ENCODE measurements at regions not wholly inside any gene's neighbourhood (a gene's known extent, or its start where the extent isn't known, plus 50 kb on each side); places are given as distances from the start of the nearest gene placed in this dataset.
"Not testable (repeated sequence)": the region's sequence is repeated elsewhere in the genome, so short reads cannot be mapped to it uniquely, and the experiment has no call there.

- TF ChIP-seq, protein P1, sequence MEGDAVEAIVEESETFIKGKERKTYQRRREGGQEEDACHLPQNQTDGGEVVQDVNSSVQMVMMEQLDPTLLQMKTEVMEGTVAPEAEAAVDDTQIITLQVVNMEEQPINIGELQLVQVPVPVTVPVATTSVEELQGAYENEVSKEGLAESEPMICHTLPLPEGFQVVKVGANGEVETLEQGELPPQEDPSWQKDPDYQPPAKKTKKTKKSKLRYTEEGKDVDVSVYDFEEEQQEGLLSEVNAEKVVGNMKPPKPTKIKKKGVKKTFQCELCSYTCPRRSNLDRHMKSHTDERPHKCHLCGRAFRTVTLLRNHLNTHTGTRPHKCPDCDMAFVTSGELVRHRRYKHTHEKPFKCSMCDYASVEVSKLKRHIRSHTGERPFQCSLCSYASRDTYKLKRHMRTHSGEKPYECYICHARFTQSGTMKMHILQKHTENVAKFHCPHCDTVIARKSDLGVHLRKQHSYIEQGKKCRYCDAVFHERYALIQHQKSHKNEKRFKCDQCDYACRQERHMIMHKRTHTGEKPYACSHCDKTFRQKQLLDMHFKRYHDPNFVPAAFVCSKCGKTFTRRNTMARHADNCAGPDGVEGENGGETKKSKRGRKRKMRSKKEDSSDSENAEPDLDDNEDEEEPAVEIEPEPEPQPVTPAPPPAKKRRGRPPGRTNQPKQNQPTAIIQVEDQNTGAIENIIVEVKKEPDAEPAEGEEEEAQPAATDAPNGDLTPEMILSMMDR (IDR thresholded peaks at IDR 0.05) = not testable (repeated sequence)
- not testable (repeated sequence) for TF ChIP-seq POLR2A (IDR thresholded peaks at IDR 0.05)
Observed at GRCh38 chr3:143180860-143181259, 61.3 kb downstream of the CHST2 start.
